Dermis microvascular lymphatic vessel endothelial cell (primary cell): ENCODE measurements at regions not wholly inside any gene's neighbourhood (a gene's known extent, or its start where the extent isn't known, plus 50 kb on each side); places are given as distances from the start of the nearest gene placed in this dataset.

Experiments used
- DNase-seq, 2 donors: peaks; one replicate each; pipeline versions ENCODE4 v3.0.0 to v3.0.0-alpha.2; 2010; ENCODE audit warnings: low read depth in 2 of 2

GRCh38 chr20:60422848-60423247, 464.6 kb downstream of the CDH26 start:
- DNase-seq: no peak

DNA sequence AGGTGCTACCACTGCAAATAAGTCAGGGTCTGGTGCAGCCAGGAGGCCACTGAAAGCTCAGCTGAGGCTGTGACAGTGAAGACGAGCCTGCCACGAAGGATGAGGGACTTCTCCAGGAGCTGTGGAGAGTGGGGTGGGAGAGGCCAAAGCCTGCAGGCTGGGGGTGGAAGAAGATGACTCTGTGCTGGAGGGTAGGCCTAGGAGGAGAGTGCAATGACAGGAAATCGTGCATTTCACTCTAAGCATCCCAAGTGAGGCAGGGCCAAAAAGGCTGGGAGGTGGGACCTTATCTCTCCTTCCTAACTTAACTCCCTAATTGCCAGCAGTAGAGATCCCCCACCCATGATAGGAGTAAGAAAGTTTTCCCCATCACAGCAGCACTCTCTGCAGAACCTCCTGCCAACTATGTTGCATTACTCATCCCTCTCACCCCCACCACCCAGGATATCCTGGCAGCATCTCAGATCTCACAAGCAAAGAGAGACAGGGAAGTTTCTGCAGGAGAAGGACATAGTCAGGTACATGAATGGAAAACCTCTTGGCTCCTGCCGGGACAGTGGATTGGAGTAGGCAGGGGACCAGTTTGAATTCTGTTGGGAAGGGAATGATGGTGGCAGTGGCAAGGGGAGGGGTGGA, 466.2 kb downstream of the CDH26 start:
- DNase-seq: no peak

DNA sequence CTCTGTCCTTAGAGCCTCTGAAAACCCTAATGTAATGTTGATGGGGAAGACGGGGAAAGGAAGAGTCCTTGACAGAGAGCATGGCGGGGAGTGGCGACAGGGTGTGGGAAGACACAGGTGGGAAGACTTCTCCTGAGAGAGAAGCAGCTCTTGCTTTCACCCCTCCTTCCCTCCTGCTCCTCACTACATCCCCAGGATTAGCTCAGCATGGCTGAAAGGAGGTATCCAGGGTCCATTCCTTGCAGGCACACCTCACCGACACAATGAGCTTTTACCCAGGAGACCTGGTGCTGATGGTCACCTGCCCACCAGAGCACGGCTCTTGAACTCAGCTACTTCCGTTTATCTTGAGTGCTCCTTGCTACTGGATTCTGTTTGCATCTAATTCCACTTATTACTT, 469.3 kb downstream of the CDH26 start:
- no peak for DNase-seq

DNA sequence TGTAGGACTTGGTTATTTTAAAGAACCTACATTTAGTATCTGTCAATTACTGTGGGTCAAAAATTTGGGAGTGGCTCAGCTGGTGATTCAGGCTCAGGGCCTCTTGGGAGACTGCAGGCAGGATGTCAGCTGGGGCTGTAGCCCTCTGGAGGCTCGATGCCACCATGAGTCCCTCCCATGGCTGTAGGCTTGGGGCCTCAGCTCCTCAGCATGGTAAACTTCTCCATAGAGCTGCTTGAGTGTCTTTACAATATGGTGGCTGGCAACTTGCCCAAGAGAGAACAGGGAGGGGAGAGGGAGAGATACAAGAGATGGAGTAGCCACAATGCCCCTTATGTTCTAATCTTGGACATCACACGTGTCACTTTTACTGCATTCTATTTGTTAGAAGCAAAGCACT, 470.4 kb downstream of the CDH26 start:
- DNase-seq: no peak

DNA sequence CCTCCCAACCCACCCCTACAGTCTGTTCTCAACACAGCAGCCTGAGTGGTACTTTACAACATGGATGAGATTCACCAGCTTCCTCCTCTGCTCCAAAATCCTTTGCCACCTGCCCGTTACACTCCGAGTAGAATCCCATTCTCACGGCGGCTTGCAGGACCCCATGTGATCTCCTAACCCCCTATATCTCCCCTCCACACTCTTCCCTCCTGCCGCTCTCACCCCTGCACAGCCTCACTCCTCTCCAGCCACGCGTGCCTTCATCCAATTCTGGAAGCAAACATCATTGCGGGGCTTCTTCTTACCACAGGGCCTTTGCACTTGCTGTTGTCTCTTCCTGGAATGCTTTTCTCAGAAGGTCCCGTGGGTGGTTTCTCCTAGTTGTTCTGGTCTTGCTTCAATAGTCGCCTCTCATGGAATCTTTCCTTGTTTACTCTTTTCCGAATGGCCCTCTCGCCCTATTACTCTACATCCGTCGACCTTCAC, 472.3 kb downstream of the CDH26 start:
- DNase-seq: no peak

DNA sequence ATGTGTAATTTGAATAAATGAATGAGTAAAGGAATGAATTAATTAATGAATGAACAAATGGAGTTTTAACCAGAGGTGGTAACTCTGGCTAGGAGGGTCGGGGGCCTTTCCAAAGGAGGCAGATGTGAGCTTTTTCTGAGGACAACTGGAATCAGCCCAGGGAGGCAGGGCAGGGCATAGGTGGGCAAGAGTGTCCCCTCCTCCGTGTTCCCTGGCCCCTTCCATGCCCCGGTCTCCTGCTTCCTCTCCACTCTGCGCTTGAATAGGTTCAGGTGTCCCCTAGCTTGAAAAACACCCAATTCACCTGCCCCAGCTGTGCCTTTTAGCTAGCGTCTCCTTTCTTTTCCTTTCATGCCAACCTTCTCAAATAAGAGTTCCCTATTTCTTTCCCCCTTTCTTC, 473.1 kb downstream of the CDH26 start:
- DNase-seq: no peak

DNA sequence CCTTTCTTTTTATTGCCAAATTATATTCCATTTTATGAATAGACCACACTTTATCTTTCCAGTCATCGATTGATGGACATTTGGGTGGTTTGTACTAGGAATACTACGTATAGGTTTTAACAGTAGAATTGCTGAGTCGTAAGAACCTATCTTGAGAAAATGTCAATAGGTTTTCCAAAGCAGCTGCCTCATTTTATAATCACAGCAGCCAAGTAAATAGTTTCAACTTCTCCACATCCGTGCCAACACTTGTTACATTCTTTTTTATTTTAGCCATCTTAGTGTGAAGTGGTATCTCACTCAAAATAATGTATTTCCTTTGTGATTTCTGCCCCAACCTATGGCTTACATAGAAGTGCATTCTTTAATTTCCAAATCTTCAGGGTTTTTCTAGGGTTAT, 479.2 kb downstream of the CDH26 start:
- DNase-seq: no peak

GRCh38 chr20:60446267-60447111, 488.3 kb downstream of the CDH26 start:
- no peak for DNase-seq

GRCh38 chr20:60447703-60448102, 489.5 kb downstream of the CDH26 start:
- no peak for DNase-seq

DNA sequence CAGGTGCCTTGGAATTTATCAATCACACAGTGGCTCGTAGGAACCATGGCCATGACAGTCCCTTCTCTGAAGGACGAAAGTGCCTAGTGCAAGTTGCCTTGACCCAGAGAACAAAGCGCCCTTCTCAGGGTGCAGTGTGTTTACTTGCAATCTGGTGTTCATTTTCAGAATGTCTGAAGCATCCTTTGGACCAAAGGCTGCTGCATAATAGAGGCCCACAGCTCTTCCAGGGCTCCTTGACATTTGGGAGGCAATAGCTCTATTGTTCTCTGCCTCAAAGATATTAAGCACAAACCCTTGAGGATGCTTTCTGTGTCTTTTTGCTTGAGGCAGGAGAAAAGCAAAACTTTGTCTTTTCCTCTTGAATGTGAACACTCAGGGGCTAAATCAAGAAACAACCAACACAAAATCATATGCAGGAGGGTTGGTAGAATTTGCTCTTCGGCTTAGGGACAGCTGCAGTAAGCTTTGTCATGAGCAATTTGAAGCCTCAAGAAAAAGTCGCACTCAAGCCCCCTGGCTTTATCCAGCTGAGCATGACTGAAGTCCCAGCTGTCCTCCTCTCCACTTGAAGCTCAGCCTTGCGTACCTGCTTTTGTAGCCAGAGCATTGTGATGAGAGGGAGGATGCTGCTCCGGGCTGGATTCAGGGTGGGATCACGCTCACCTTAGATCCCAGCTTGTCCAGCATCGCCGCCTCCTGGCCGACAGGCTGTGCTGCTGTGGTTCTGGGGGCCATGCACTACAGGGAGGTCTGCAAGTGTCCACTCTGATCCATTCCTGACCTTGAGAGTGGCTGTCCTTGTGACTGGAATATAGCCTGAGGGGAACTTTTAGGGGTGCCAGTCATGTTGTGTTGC, 495.4 kb downstream of the CDH26 start:
- DNase-seq: no peak

DNA sequence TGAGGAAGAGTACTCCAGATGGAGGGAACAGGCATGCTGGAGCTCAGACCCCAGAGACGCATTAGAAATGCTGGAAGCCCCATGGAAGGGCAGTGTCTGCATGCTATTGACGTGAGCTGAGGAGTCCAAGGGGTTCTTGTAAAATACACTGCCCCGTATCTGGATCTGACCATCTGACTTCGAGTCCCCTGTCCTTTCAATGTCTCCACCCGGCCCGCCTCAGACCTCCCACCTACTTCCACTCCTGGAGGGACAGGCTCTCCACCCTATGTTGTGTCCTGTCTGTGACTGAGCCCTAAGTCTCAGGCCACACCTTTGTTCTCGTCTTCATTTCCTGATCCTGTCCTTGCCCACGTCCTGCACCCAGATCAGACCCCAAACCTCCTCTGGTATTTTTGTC, 496.3 kb downstream of the CDH26 start:
- DNase-seq: no peak

DNA sequence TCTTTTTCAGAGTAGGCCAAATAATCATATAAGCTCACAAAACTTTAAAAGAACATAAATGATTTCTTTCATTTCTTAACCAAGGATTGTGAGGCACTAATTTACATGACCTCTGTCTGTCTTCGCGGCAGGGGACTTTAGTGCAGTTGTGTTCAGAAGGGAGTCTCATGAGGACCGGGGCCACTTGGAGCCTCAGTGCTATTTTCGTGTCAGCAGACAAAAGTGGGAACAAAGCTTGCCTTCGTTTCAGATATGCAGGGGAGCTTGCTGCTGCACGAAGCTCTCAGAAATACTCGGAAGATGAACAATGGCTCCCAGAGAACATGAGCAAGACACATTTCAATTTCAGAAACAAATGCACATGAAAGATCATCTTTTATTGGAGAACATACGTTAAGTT, 497.0 kb downstream of the CDH26 start:
- DNase-seq: no peak

- DNase-seq: no peak
These were observed 501.0 kb downstream of the CDH26 start for GRCh38 chr20:60459212-60459611.

- no peak for DNase-seq
These were observed 503.8 kb downstream of the CDH26 start for GRCh38 chr20:60461993-60462392.

GRCh38 chr20:60463798-60464197, 505.6 kb downstream of the CDH26 start:
- no peak for DNase-seq

GRCh38 chr20:60465439-60465838, 507.2 kb downstream of the CDH26 start:
- DNase-seq: no peak

GRCh38 chr20:60465993-60466686, 507.9 kb downstream of the CDH26 start:
- no peak for DNase-seq

DNA sequence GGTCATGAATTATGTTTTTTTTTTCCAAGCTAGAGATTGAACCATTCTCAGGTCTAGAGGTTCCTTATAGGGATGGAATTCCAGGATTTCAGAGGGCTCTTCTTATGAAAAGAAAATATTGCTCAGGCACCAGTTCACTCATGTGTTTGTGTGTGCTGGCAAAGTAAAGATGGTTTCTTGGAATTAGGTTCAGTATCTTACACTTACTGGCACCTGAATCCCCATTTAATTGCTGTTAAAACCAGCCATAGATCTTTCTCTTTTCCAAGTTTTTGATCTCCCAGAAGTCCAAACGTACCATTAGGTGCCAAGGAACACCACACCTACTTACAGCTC, 508.4 kb downstream of the CDH26 start:
- DNase-seq: no peak

GRCh38 chr20:60467078-60467477, 508.9 kb downstream of the CDH26 start:
- DNase-seq: no peak

- no peak for DNase-seq
These were observed 509.5 kb downstream of the CDH26 start for GRCh38 chr20:60467771-60468170.

DNA sequence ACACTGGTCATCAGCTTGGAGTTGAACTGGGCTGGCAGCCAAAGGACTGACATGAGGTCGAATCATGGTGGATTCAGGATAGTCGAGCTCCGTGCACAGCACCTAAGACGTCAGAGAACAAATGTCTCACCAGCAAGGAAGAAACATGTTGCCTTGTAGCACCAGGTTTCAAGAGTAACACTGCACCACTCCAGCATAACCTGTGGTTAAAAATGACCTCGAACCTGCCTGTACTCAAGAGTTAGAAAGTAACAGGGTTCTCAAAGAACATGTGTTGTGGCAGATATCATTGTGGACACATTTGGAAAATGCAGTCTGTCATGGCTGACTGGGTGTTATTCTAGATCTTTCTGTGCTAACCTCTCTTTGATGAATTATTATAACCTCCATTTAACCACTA, 511.6 kb downstream of the CDH26 start:
- no peak for DNase-seq

- no peak for DNase-seq
These were observed 512.1 kb downstream of the CDH26 start for GRCh38 chr20:60470366-60470765.
